Parathyroid adenoma (tissue), 2 donors: ENCODE measurements at regions not wholly inside any gene's neighbourhood (a gene's known extent, or its start where the extent isn't known, plus 50 kb on each side); places are given as distances from the start of the nearest gene placed in this dataset.

ENCODE experiments used
- H2AFZ ChIP-seq: fragments of 300-600 bp; sonication (generic); one replicate; pipeline ENCODE4 v1.7.0; 2017; ENCODE audit warnings: antibody characterized with exemption, mild to moderate bottlenecking
- H3K27ac ChIP-seq: fragments of 300-600 bp; sonication (generic); one replicate; pipeline ENCODE4 v1.7.0; 2017
- H3K27me3 ChIP-seq: fragments of 300-600 bp; sonication (generic); one replicate; pipeline ENCODE4 v1.7.0; 2017; ENCODE audit warnings: low read length; ENCODE audit not compliant: control insufficient read depth, insufficient read depth
- H3K36me3 ChIP-seq: fragments of 300-600 bp; sonication (generic); one replicate; pipeline ENCODE4 v1.7.0; 2017; ENCODE audit warnings: low read length; ENCODE audit not compliant: control insufficient read depth, insufficient read depth
- H3K4me1 ChIP-seq: fragments of 300-600 bp; sonication (generic); one replicate; pipeline ENCODE4 v1.7.0; 2017; ENCODE audit warnings: control low read depth
- H3K4me2 ChIP-seq: fragments of 300-600 bp; sonication (generic); one replicate; pipeline ENCODE4 v1.7.0; 2017; ENCODE audit warnings: low read length
- H3K4me3 ChIP-seq: fragments of 300-600 bp; sonication (generic); one replicate; pipeline ENCODE4 v1.7.0; 2017; ENCODE audit warnings: low read depth, low read length
- H3K79me2 ChIP-seq: fragments of 300-600 bp; sonication (generic); one replicate; pipeline ENCODE4 v1.7.0; 2017; ENCODE audit warnings: control low read depth
- H3K9ac ChIP-seq: fragments of 300-600 bp; sonication (generic); one replicate; pipeline ENCODE4 v1.7.0; 2017; ENCODE audit warnings: mild to moderate bottlenecking
- H3K9me3 ChIP-seq: fragments of 300-600 bp; sonication (generic); one replicate; pipeline ENCODE4 v1.7.0; 2017; ENCODE audit warnings: low read length; ENCODE audit not compliant: control insufficient read depth
- TF ChIP-seq, protein P1 (sequence below): fragments of 300-600 bp; sonication (generic); IDR thresholded peaks from one replicate; pipeline ENCODE4 v1.7.0; 2017; ENCODE audit warnings: antibody characterized with exemption, mild to moderate bottlenecking
- donor health status: primary hyperparathyroidism.

DNA sequence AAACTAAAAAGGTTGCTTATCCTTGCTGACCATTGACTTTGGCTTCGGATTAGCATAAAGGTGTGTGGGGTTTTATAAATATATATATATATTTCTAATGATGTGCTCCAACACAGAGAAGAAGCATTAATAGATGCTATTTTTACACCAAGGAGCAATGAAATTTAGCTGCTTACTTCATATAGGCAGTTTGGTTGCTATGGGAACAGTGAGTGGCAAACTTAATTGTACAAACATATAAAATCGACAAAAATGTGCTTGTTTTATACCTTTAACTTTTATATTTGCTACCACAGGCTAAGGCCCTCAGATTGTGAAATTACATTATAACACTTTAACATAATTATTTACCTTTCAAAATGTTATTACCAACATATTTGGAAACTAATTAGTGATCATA, 303.4 kb downstream of the SEC23A start:
- H3K4me3 ChIP-seq = no peak overlapping the region
- H2AFZ ChIP-seq = no peak overlapping the region
- no peak overlapping the region for H3K4me2 ChIP-seq
- H3K4me1 ChIP-seq = no peaks in the 10 kb centered on the region
- no peak overlapping the region for H3K9ac ChIP-seq
- no peaks in the 10 kb centered on the region for H3K36me3 ChIP-seq
- no peaks in the 10 kb centered on the region for H3K9me3 ChIP-seq
- H3K27ac ChIP-seq = no peak overlapping the region
- no peaks in the 10 kb centered on the region for H3K79me2 ChIP-seq
- TF ChIP-seq, protein P1, sequence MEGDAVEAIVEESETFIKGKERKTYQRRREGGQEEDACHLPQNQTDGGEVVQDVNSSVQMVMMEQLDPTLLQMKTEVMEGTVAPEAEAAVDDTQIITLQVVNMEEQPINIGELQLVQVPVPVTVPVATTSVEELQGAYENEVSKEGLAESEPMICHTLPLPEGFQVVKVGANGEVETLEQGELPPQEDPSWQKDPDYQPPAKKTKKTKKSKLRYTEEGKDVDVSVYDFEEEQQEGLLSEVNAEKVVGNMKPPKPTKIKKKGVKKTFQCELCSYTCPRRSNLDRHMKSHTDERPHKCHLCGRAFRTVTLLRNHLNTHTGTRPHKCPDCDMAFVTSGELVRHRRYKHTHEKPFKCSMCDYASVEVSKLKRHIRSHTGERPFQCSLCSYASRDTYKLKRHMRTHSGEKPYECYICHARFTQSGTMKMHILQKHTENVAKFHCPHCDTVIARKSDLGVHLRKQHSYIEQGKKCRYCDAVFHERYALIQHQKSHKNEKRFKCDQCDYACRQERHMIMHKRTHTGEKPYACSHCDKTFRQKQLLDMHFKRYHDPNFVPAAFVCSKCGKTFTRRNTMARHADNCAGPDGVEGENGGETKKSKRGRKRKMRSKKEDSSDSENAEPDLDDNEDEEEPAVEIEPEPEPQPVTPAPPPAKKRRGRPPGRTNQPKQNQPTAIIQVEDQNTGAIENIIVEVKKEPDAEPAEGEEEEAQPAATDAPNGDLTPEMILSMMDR = no peak
- no peaks in the 10 kb centered on the region for H3K27me3 ChIP-seq

DNA sequence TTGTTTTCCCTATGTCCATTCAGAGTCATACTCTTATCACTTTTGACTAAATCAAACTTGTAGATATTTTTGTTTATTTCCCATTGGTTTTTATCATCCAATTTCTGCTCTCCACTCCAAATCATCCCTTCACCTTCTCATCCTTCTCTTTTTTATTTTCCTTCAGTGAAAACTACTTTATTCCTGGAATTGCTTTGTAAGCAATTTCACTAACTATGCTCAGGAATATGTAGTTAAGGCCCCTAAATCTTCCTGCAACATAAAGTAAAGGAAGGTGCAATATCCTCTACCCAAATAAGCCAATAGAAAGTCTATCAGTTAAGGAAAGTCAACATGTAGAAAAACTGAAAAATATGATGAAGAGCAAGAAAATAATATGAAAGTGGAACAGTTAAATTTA, 308.4 kb downstream of the SEC23A start:
- TF ChIP-seq, protein P1 = no peak
- no peak overlapping the region for H2AFZ ChIP-seq
- H3K4me2 ChIP-seq = no peak overlapping the region
- H3K79me2 ChIP-seq = no peaks in the 10 kb centered on the region
- no peaks in the 10 kb centered on the region for H3K4me1 ChIP-seq
- H3K36me3 ChIP-seq = no peaks in the 10 kb centered on the region
- H3K9me3 ChIP-seq = no peaks in the 10 kb centered on the region
- H3K4me3 ChIP-seq = no peak overlapping the region
- H3K27me3 ChIP-seq = no peaks in the 10 kb centered on the region
- H3K27ac ChIP-seq = no peak overlapping the region
- H3K9ac ChIP-seq = no peak overlapping the region

DNA sequence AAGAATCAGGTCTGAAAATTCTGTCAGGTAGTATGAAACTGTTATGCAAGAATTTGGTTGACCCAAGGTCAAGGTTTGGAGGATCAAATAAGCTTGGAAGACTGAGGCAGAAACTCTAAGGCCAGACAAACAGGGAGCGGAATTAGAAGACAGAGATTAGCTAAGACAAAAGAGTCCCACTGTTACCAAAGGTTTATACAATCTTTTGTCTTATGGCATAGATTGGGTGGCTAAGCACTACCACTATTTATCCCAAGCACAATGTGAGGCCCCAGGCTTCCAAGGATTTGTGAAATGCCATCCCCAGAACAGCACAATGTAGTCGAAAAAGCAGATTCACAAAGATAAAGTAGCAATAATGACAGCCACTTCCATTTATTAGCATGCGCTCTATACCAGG, 311.2 kb downstream of the SEC23A start:
- H3K27ac ChIP-seq = no peak overlapping the region
- no peak overlapping the region for H3K4me2 ChIP-seq
- H3K4me1 ChIP-seq = no peaks in the 10 kb centered on the region
- H2AFZ ChIP-seq = no peak overlapping the region
- no peak overlapping the region for H3K9ac ChIP-seq
- H3K79me2 ChIP-seq = no peaks in the 10 kb centered on the region
- TF ChIP-seq, protein P1 = no peak
- no peaks in the 10 kb centered on the region for H3K9me3 ChIP-seq
- no peak overlapping the region for H3K4me3 ChIP-seq
- H3K27me3 ChIP-seq = no peaks in the 10 kb centered on the region
- H3K36me3 ChIP-seq = no peaks in the 10 kb centered on the region

DNA sequence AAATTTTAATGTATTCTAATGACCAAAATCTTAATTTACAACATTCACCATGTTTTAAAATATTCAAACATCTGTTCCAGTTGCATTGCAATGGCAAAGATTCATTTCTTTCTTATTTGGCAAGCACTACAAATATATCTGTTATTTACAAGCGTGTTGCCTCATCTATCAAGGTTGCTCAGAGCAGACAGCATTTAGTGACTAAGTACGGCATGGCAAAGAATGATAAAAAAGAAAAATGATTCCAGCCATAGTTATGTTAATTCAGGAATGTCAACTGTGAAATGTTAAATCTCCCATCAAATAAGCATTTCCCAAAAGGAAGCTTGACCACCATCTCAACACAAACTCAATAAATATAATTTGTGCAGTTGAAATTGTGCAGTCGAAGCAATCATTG, 312.1 kb downstream of the SEC23A start:
- Histone ChIP-seq H3K27me3 (no peaks in the 10 kb centered on the region), H2AFZ (no peak overlapping the region), H3K4me2 (no peak overlapping the region), H3K79me2 (no peaks in the 10 kb centered on the region), H3K4me1 (no peaks in the 10 kb centered on the region), H3K27ac (no peak overlapping the region), H3K4me3 (no peak overlapping the region), H3K9ac (no peak overlapping the region), H3K36me3 (no peaks in the 10 kb centered on the region), H3K9me3 (no peaks in the 10 kb centered on the region)
- TF ChIP-seq, protein P1 = no peak

DNA sequence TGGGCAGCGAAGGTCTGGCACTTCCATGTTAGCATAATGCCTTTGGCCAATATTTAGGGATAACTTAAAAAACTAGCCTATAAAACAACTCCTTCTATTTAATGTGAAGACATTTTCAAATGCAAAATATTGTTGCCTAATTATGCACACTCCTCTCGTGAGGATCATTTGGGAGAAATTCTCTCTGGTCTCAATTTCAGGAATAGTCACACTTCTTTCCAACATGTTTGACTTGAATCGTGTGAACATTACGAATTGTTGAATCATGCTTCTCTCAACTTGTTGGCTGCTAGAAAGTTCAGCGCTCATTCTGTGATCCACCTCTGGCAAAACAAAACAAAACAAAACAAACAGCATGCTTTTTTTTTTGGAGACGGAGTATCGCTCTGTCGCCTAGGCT, 313.2 kb downstream of the SEC23A start:
- no peak overlapping the region for H3K4me2 ChIP-seq
- no peak overlapping the region for H2AFZ ChIP-seq
- no peaks in the 10 kb centered on the region for H3K79me2 ChIP-seq
- no peaks in the 10 kb centered on the region for H3K9me3 ChIP-seq
- H3K4me1 ChIP-seq = no peaks in the 10 kb centered on the region
- TF ChIP-seq, protein P1 = no peak
- no peaks in the 10 kb centered on the region for H3K27me3 ChIP-seq
- H3K36me3 ChIP-seq = no peaks in the 10 kb centered on the region
- no peak overlapping the region for H3K4me3 ChIP-seq
- no peak overlapping the region for H3K9ac ChIP-seq
- H3K27ac ChIP-seq = no peak overlapping the region
